ENCODE measurements at regions not wholly inside any gene's neighbourhood (a gene's known extent, or its start where the extent isn't known, plus 50 kb on each side); places are given as distances from the start of the nearest gene placed in this dataset.

DNA sequence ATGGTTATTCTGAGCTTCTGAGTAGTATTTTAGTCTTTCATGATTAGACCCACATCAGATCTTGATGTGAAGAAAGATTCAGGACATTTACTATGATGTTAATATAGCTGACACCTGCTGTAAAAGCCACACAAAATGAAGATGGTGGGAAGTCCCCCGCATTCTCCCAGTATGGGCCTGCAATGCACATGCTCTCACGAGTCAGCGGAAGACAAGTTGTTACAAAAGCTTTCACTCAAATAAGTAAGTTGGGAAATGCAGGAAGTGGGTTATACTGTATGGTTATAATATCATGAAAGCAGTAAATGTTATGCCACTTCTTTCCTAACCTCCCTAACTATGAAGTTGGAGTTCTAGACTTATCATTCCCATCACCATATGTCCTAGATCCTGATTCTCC lies 171.9 kb downstream of the KLF5 start:
- TF ChIP-seq, protein P1, sequence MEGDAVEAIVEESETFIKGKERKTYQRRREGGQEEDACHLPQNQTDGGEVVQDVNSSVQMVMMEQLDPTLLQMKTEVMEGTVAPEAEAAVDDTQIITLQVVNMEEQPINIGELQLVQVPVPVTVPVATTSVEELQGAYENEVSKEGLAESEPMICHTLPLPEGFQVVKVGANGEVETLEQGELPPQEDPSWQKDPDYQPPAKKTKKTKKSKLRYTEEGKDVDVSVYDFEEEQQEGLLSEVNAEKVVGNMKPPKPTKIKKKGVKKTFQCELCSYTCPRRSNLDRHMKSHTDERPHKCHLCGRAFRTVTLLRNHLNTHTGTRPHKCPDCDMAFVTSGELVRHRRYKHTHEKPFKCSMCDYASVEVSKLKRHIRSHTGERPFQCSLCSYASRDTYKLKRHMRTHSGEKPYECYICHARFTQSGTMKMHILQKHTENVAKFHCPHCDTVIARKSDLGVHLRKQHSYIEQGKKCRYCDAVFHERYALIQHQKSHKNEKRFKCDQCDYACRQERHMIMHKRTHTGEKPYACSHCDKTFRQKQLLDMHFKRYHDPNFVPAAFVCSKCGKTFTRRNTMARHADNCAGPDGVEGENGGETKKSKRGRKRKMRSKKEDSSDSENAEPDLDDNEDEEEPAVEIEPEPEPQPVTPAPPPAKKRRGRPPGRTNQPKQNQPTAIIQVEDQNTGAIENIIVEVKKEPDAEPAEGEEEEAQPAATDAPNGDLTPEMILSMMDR (IDR thresholded peaks at IDR 0.05): no peak
- no peak for TF ChIP-seq POLR2A (IDR thresholded peaks at IDR 0.05)
